Upper lobe of left lung (tissue), 6 donors: ENCODE measurements at regions not wholly inside any gene's neighbourhood (a gene's known extent, or its start where the extent isn't known, plus 50 kb on each side); places are given as distances from the start of the nearest gene placed in this dataset.

Experiments used
- ATAC-seq, 2 donors: fragments of 200-7000 bp; cut with Tn5 transposase; one replicate each; pipeline ENCODE4 v1.9.1; 2022; ENCODE audit warnings: mild to moderate bottlenecking in 2 of 2, moderate library complexity in 2 of 2; ENCODE audit not compliant: low FRiP score in 2 of 2
- DNase-seq, 2 donors: peaks; one replicate each; pipeline ENCODE4 v3.0.0-alpha.2; 2019 to 2020
- H3K27ac ChIP-seq, 4 donors: fragments of 200-600 bp; sonication (generic); one replicate each; pipeline ENCODE4 v1.5.1; 2016 to 2019
- H3K27me3 ChIP-seq, 4 donors: fragments of 200-600 bp; sonication (generic); one replicate each; pipeline ENCODE4 v1.5.1; 2017 to 2019
- H3K36me3 ChIP-seq, 4 donors: fragments of 200-600 bp; sonication (generic); one replicate each; pipeline ENCODE4 v1.5.1; 2016 to 2019
- H3K4me1 ChIP-seq, 4 donors: fragments of 200-600 bp; sonication (generic); one replicate each; pipeline ENCODE4 v1.5.1; 2018 to 2019
- H3K4me3 ChIP-seq, 4 donors: fragments of 200-600 bp; sonication (generic); one replicate each; pipeline ENCODE4 v1.5.1; 2017 to 2019; ENCODE audit warnings: mild to moderate bottlenecking in 2 of 4, moderate library complexity in 1 of 4
- H3K9me3 ChIP-seq, 4 donors: fragments of 200-600 bp; sonication (generic); one replicate each; pipeline ENCODE4 v1.5.1; 2018 to 2019
- EP300 ChIP-seq, 4 donors: sonication (generic); formaldehyde crosslinking; IDR thresholded peaks; one replicate each; pipeline ENCODE4 v1.5.1; 2017; ENCODE audit warnings: antibody characterized with exemption in 4 of 4, control low read depth in 2 of 4
- POLR2A ChIP-seq, 4 donors: fragments of 450-650 bp; IDR thresholded peaks; one replicate each; pipeline ENCODE4 v1.5.1; 2016 to 2017; ENCODE audit warnings: antibody characterized with exemption in 4 of 4, mild to moderate bottlenecking in 2 of 4
- POLR2AphosphoS5 ChIP-seq, 2 donors: sonication (generic); formaldehyde crosslinking; IDR thresholded peaks; one replicate each; pipeline ENCODE4 v1.5.1; 2017; ENCODE audit warnings: antibody characterized with exemption in 2 of 2
- WGBS, 2 donors: methylation state at CpG; one replicate each; pipeline ENCODE4 v1.1.5; 2017 to 2018; 5-methylcytosine and 5-hydroxymethylcytosine counted together
- TF ChIP-seq, protein P1 (sequence below), 6 experiments: fragments of 450-650 bp in 4 of 6; fragments of 200-600 bp in 2 of 6; sonication (generic) in 2 of 6; IDR thresholded peaks; one replicate each; pipeline ENCODE4 v1.5.1; 2016 to 2019; ENCODE audit warnings: antibody characterized with exemption in 6 of 6
- donor health status: DM: no; HTN: no; CAD: no; lungs with moderate emphysema.
- donor health status: DM: no; HTN: yes; CAD: no; lungs with severe emphysema.

GRCh38 chr6:11648889-11649288 is 111.3 kb downstream of the TMEM170B start:
- Histone ChIP-seq H3K36me3 (no peaks in the 10 kb centered on the region), H3K27me3 (no peaks in the 10 kb centered on the region), H3K4me1 (peaks cover 8 to 27% (median 17%) of the 10 kb centered on the region in 4 donors), H3K4me3 (no peak overlapping the region), H3K27ac (no peak overlapping the region), H3K9me3 (no peaks in the 10 kb centered on the region)
- 97% methylated on average over 20 of the region's 20 CpGs for WGBS, 2 donors
- DNase-seq (peak in 1 of 2 donors; percentile 32), ATAC-seq (no peak)
- TF ChIP-seq, protein P1, sequence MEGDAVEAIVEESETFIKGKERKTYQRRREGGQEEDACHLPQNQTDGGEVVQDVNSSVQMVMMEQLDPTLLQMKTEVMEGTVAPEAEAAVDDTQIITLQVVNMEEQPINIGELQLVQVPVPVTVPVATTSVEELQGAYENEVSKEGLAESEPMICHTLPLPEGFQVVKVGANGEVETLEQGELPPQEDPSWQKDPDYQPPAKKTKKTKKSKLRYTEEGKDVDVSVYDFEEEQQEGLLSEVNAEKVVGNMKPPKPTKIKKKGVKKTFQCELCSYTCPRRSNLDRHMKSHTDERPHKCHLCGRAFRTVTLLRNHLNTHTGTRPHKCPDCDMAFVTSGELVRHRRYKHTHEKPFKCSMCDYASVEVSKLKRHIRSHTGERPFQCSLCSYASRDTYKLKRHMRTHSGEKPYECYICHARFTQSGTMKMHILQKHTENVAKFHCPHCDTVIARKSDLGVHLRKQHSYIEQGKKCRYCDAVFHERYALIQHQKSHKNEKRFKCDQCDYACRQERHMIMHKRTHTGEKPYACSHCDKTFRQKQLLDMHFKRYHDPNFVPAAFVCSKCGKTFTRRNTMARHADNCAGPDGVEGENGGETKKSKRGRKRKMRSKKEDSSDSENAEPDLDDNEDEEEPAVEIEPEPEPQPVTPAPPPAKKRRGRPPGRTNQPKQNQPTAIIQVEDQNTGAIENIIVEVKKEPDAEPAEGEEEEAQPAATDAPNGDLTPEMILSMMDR (IDR thresholded peaks at IDR 0.05) = no peak
- no peak for TF ChIP-seq POLR2A (IDR thresholded peaks at IDR 0.05)
- no peak for TF ChIP-seq EP300 (IDR thresholded peaks at IDR 0.05)
- TF ChIP-seq POLR2AphosphoS5 (IDR thresholded peaks at IDR 0.05) = no peak

GRCh38 chr6:11650025-11650696 is 112.6 kb downstream of the TMEM170B start:
- Histone ChIP-seq H3K9me3 (no peaks in the 10 kb centered on the region), H3K36me3 (no peaks in the 10 kb centered on the region), H3K4me1 (peaks cover 12 to 31% (median 23%) of the 10 kb centered on the region in 4 donors), H3K27me3 (no peaks in the 10 kb centered on the region), H3K4me3 (no peak overlapping the region), H3K27ac (peak overlapping the region in 3 of 4 donors; percentile 5 to 64 (median 52))
- ATAC-seq (peak in 1 of 2 donors; percentile 6), DNase-seq (no peak)
- TF ChIP-seq POLR2AphosphoS5 (IDR thresholded peaks at IDR 0.05) = peak in 1 of 2 donors; percentile 65
- TF ChIP-seq POLR2A (IDR thresholded peaks at IDR 0.05) = no peak
- TF ChIP-seq EP300 (IDR thresholded peaks at IDR 0.05) = peak in 1 of 4 donors; percentile 55
- TF ChIP-seq, protein P1 (IDR thresholded peaks at IDR 0.05) = no peak
- 42 to 54% methylated on average over 7 of the region's 7 CpGs for WGBS, 2 donors

- H3K27me3 ChIP-seq = no peaks in the 10 kb centered on the region
- DNase-seq (no peak), ATAC-seq (no peak)
- peak overlapping the region; percentile 5 to 64 (median 34) for H3K27ac ChIP-seq
- TF ChIP-seq POLR2AphosphoS5 (IDR thresholded peaks at IDR 0.05) (no peak), EP300 (IDR thresholded peaks at IDR 0.05) (peak in 1 of 4 donors; percentile 46)
- TF ChIP-seq, protein P1 (IDR thresholded peaks at IDR 0.05) = no peak
- no peak overlapping the region for H3K4me3 ChIP-seq
- peaks cover 17 to 33% (median 25%) of the 10 kb centered on the region in 4 donors for H3K4me1 ChIP-seq
- 50 to 63% methylated on average over 1 of the region's 1 CpG for WGBS, 2 donors
- no peaks in the 10 kb centered on the region for H3K9me3 ChIP-seq
- no peaks in the 10 kb centered on the region for H3K36me3 ChIP-seq
Measured at GRCh38 chr6:11650711-11651110, 113.2 kb downstream of the TMEM170B start.

DNA sequence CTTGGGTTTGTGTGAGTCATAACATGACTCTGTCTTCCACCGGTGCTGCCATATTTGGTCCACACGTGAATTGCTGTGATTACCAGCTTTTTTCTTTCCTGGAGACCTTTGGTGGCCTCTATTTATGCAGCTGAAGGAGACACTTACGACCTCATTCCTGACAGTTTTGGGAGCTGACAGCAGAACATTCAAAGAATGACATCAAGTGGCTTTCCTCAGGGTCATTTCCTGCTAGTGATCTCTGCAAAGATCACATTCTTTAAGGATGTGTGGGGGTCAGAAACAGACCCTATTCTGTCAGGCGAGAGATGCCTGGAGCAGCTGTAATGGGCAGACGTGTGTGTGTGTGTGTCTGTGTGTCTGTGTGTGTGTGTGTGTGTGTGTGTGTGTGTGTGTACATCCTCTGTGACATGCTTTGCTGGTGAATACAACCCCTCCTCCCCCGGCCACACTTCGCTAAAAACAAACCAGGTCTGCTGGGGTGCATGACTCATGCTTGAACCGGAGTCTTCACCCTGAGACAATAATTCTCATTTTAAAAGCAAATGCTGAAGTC is 115.6 kb downstream of the TMEM170B start:
- H3K9me3 ChIP-seq = no peaks in the 10 kb centered on the region
- peaks cover 22 to 38% (median 31%) of the 10 kb centered on the region in 4 donors for H3K4me1 ChIP-seq
- ATAC-seq (peak in 1 of 2 donors; percentile 47), DNase-seq (no peak)
- no peaks in the 10 kb centered on the region for H3K27me3 ChIP-seq
- no peak overlapping the region for H3K4me3 ChIP-seq
- TF ChIP-seq EP300 (IDR thresholded peaks at IDR 0.05) (no peak), POLR2AphosphoS5 (IDR thresholded peaks at IDR 0.05) (peak in 1 of 2 donors; percentile 68), POLR2A (IDR thresholded peaks at IDR 0.05) (no peak)
- TF ChIP-seq, protein P1 (IDR thresholded peaks at IDR 0.05) = no peak
- H3K27ac ChIP-seq = peak overlapping the region in 2 of 4 donors; percentile 26 to 52
- WGBS, 2 donors = 19 to 34% methylated on average over 8 of the region's 8 CpGs
- no peaks in the 10 kb centered on the region for H3K36me3 ChIP-seq
